Parathyroid adenoma (tissue), 2 donors: ENCODE measurements at regions not wholly inside any gene's neighbourhood (a gene's known extent, or its start where the extent isn't known, plus 50 kb on each side); places are given as distances from the start of the nearest gene placed in this dataset.

Experiments used
- H2AFZ ChIP-seq: fragments of 300-600 bp; sonication (generic); one replicate; pipeline ENCODE4 v1.7.0; 2017; ENCODE audit warnings: antibody characterized with exemption, mild to moderate bottlenecking
- H3K27ac ChIP-seq: fragments of 300-600 bp; sonication (generic); one replicate; pipeline ENCODE4 v1.7.0; 2017
- H3K27me3 ChIP-seq: fragments of 300-600 bp; sonication (generic); one replicate; pipeline ENCODE4 v1.7.0; 2017; ENCODE audit warnings: low read length; ENCODE audit not compliant: control insufficient read depth, insufficient read depth
- H3K36me3 ChIP-seq: fragments of 300-600 bp; sonication (generic); one replicate; pipeline ENCODE4 v1.7.0; 2017; ENCODE audit warnings: low read length; ENCODE audit not compliant: control insufficient read depth, insufficient read depth
- H3K4me1 ChIP-seq: fragments of 300-600 bp; sonication (generic); one replicate; pipeline ENCODE4 v1.7.0; 2017; ENCODE audit warnings: control low read depth
- H3K4me2 ChIP-seq: fragments of 300-600 bp; sonication (generic); one replicate; pipeline ENCODE4 v1.7.0; 2017; ENCODE audit warnings: low read length
- H3K4me3 ChIP-seq: fragments of 300-600 bp; sonication (generic); one replicate; pipeline ENCODE4 v1.7.0; 2017; ENCODE audit warnings: low read depth, low read length
- H3K79me2 ChIP-seq: fragments of 300-600 bp; sonication (generic); one replicate; pipeline ENCODE4 v1.7.0; 2017; ENCODE audit warnings: control low read depth
- H3K9ac ChIP-seq: fragments of 300-600 bp; sonication (generic); one replicate; pipeline ENCODE4 v1.7.0; 2017; ENCODE audit warnings: mild to moderate bottlenecking
- H3K9me3 ChIP-seq: fragments of 300-600 bp; sonication (generic); one replicate; pipeline ENCODE4 v1.7.0; 2017; ENCODE audit warnings: low read length; ENCODE audit not compliant: control insufficient read depth
- TF ChIP-seq, protein P1 (sequence below): fragments of 300-600 bp; sonication (generic); IDR thresholded peaks from one replicate; pipeline ENCODE4 v1.7.0; 2017; ENCODE audit warnings: antibody characterized with exemption, mild to moderate bottlenecking
- donor health status: primary hyperparathyroidism.

DNA sequence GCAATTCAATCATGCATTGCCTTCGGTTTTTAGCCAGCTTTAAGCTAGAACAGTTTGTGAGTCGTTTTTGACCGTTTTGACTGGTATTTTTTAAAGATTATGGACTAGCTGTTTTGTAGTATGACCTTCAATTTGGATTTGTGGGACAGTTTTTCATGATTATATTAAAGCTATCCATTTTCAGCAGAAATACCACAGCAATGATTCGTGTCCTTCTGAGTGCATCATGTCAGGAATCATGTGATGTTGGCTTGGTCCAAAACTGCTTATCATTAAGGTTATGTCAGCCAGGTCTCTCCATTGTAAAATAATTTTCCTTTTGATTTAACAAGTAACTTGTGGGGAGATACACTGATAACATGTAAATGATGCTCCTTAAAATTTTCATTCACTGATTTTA lies 229.0 kb downstream of the POSTN start:
- Histone ChIP-seq H3K9ac (no peak overlapping the region), H3K27me3 (no peaks in the 10 kb centered on the region), H3K27ac (no peak overlapping the region), H3K4me1 (no peaks in the 10 kb centered on the region), H3K79me2 (no peaks in the 10 kb centered on the region), H3K36me3 (no peaks in the 10 kb centered on the region), H3K4me2 (no peak overlapping the region), H3K9me3 (no peaks in the 10 kb centered on the region), H3K4me3 (no peak overlapping the region), H2AFZ (no peak overlapping the region)
- TF ChIP-seq, protein P1, sequence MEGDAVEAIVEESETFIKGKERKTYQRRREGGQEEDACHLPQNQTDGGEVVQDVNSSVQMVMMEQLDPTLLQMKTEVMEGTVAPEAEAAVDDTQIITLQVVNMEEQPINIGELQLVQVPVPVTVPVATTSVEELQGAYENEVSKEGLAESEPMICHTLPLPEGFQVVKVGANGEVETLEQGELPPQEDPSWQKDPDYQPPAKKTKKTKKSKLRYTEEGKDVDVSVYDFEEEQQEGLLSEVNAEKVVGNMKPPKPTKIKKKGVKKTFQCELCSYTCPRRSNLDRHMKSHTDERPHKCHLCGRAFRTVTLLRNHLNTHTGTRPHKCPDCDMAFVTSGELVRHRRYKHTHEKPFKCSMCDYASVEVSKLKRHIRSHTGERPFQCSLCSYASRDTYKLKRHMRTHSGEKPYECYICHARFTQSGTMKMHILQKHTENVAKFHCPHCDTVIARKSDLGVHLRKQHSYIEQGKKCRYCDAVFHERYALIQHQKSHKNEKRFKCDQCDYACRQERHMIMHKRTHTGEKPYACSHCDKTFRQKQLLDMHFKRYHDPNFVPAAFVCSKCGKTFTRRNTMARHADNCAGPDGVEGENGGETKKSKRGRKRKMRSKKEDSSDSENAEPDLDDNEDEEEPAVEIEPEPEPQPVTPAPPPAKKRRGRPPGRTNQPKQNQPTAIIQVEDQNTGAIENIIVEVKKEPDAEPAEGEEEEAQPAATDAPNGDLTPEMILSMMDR = no peak

DNA sequence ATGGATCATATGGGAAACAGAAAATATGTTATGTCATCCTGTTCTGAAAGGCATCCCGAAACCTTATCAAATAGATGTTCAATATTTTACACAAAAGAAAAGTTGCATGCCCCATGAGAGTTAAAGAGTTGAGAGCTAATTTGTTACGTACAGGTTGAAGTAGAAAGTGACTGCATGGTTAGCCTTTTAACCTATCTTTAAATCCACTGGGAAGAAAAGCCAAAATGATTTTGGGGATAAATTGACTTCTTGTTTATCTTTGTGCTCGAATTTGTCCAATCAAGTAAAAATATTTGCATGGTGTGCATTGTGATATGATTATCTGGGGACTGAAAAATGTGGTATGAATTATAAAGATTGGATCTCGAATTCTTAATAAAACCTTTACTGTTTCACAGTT lies 230.1 kb downstream of the POSTN start:
- no peak overlapping the region for H3K27ac ChIP-seq
- TF ChIP-seq, protein P1 = no peak
- H3K9ac ChIP-seq = no peak overlapping the region
- H3K79me2 ChIP-seq = no peaks in the 10 kb centered on the region
- no peaks in the 10 kb centered on the region for H3K36me3 ChIP-seq
- no peaks in the 10 kb centered on the region for H3K9me3 ChIP-seq
- no peak overlapping the region for H3K4me3 ChIP-seq
- no peaks in the 10 kb centered on the region for H3K4me1 ChIP-seq
- H2AFZ ChIP-seq = no peak overlapping the region
- no peaks in the 10 kb centered on the region for H3K27me3 ChIP-seq
- H3K4me2 ChIP-seq = no peak overlapping the region

DNA sequence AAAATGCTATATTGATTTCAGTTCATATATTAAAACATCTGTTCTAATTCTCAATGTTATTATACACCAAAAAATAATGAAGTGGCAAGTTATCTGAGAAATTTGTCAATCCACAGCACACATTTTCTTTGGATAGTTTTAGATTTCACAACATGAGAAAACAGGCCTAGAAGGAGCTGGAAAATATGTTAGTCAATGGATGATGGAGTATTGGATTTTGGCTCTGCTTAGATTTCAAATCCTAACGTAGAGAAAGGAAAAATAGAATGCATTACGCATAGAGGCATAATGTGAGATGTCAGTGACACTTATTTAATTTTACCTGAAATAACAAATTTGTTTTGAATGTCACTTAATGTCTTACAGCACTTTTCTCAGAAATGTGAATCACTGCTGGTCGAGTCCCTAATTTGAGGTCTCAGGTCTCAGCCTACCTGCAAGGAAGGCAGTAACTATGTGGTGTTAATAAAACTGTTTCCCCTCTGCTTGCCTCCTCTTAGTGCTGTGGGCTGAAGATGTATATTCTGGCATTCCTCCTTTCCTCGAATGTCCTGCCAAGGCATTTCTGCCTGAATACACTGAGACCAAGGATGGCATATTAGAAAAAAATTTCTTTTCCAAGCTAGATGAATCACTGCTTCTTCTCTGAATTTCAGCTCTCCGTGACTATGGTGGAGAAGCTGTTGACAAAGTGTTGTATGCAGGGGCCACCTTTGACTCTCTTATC lies 232.4 kb downstream of the POSTN start:
- TF ChIP-seq, protein P1 = no peak
- Histone ChIP-seq H3K9ac (no peak overlapping the region), H3K4me2 (no peak overlapping the region), H3K9me3 (no peaks in the 10 kb centered on the region), H3K4me3 (no peak overlapping the region), H3K79me2 (no peaks in the 10 kb centered on the region), H3K36me3 (no peaks in the 10 kb centered on the region), H3K4me1 (no peaks in the 10 kb centered on the region), H2AFZ (no peak overlapping the region), H3K27me3 (no peaks in the 10 kb centered on the region), H3K27ac (no peak overlapping the region)

DNA sequence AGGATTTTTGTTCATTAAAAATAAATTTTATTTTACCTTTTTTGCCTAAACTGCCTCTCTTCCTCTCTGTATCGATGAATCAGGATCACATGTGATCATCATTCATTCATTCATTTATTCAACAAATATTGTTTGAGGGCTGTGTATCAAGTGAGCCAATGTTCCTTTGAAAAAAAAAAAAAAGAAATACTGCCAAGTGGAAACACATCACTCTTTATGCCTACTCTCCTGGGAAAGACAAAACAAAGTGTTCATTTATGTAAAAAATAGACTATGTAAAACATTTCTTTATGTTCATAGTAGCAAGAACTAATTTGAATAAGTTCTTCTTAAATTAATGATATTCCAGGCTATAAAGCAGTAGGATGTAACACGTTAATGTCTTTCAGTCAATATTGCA lies 233.1 kb downstream of the POSTN start:
- no peak overlapping the region for H3K4me2 ChIP-seq
- H3K4me1 ChIP-seq = no peaks in the 10 kb centered on the region
- H2AFZ ChIP-seq = no peak overlapping the region
- H3K36me3 ChIP-seq = no peaks in the 10 kb centered on the region
- H3K4me3 ChIP-seq = no peak overlapping the region
- H3K27ac ChIP-seq = no peak overlapping the region
- no peaks in the 10 kb centered on the region for H3K9me3 ChIP-seq
- no peaks in the 10 kb centered on the region for H3K27me3 ChIP-seq
- H3K9ac ChIP-seq = no peak overlapping the region
- no peaks in the 10 kb centered on the region for H3K79me2 ChIP-seq
- TF ChIP-seq, protein P1 = no peak

DNA sequence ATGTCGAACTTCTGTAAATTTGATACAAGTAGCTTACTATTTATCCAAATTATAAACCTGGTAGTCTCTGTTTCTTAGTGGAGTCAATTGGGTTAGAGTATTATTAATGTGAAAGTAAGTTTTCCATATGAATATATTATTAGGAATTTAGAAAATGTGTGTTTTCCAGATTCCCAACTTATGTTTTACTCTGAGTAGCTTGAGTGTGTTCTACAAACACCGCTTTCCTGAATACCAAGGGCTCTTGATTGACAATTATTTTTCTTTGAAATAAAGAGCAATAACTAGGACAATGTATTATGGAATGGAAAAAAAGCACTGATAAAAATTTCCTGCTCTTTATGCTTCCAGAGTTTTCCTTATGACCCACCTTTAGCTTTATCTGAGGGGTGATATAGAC lies 233.6 kb downstream of the POSTN start:
- no peaks in the 10 kb centered on the region for H3K79me2 ChIP-seq
- H3K4me2 ChIP-seq = no peak overlapping the region
- no peaks in the 10 kb centered on the region for H3K4me1 ChIP-seq
- TF ChIP-seq, protein P1 = no peak
- H3K9me3 ChIP-seq = no peaks in the 10 kb centered on the region
- no peak overlapping the region for H3K4me3 ChIP-seq
- no peaks in the 10 kb centered on the region for H3K36me3 ChIP-seq
- H2AFZ ChIP-seq = no peak overlapping the region
- no peaks in the 10 kb centered on the region for H3K27me3 ChIP-seq
- no peak overlapping the region for H3K27ac ChIP-seq
- H3K9ac ChIP-seq = no peak overlapping the region
